ENCODE measurements at regions not wholly inside any gene's neighbourhood (a gene's known extent, or its start where the extent isn't known, plus 50 kb on each side); places are given as distances from the start of the nearest gene placed in this dataset.

GRCh38 chr2:198220763-198221610, 416.6 kb downstream of the PLCL1 start:
- DNase-seq (ENCODE audit: low read depth in 2 of 2) = no peak

- no peak for DNase-seq (ENCODE audit: low read depth in 2 of 2)
Measured at GRCh38 chr2:198219292-198219691, 414.9 kb downstream of the PLCL1 start.

- no peak for DNase-seq (ENCODE audit: low read depth in 2 of 2)
Measured at GRCh38 chr2:198214114-198214596, 409.8 kb downstream of the PLCL1 start.

- no peak for DNase-seq (ENCODE audit: low read depth in 2 of 2)
Measured at GRCh38 chr2:198213253-198213652, 408.9 kb downstream of the PLCL1 start.

- DNase-seq (ENCODE audit: low read depth in 2 of 2) = no peak
Measured at GRCh38 chr2:198211706-198212105, 407.3 kb downstream of the PLCL1 start.

GRCh38 chr2:198203336-198204069, 399.1 kb downstream of the PLCL1 start:
- DNase-seq (ENCODE audit: low read depth in 2 of 2) = no peak
